ENCODE measurements at regions not wholly inside any gene's neighbourhood (a gene's known extent, or its start where the extent isn't known, plus 50 kb on each side); places are given as distances from the start of the nearest gene placed in this dataset.

DNA sequence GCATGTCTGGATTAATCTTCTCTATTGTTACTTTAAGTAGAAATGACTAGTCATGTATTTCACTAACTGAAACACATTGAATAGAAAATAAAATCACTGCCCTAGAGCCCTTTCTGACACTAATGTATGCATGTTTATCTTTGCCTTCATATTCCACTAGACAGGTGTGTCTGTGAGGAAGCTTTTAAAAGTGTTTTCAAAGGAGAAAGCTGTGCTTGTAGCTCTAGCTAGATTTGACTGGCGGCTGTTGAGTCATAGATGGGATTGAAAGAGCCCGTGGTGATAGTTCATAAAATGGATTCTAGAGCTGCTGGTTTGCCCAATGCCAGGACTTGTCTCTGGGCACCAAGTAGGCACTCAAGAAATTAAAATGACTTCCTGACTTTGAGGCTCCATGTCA lies 189.0 kb upstream of the PIRT start:
- TF ChIP-seq EP300 (IDR thresholded peaks at IDR 0.05; ENCODE audit: borderline replicate concordance) (no peak), CEBPB (IDR thresholded peaks at IDR 0.05) (no peak)

- TF ChIP-seq CREB1 (IDR thresholded peaks at IDR 0.05; ENCODE audit: low read depth): no peak
- TF ChIP-seq CEBPB (IDR thresholded peaks at IDR 0.05): no peak
Observed at GRCh38 chr17:11023639-11024479, 186.0 kb upstream of the PIRT start.

GRCh38 chr17:11006530-11006929 lies 168.6 kb upstream of the PIRT start:
- no peak for TF ChIP-seq RAD21 (IDR thresholded peaks at IDR 0.05; ENCODE audit: low read depth)
- no peak for TF ChIP-seq TCF12 (IDR thresholded peaks at IDR 0.05; ENCODE audit: low read depth)

GRCh38 chr17:11005940-11006339 lies 168.1 kb upstream of the PIRT start:
- TF ChIP-seq MAX (IDR thresholded peaks at IDR 0.05): no peak
- TF ChIP-seq EGR1 (IDR thresholded peaks at IDR 0.05): no peak
- TF ChIP-seq USF1 (IDR thresholded peaks at IDR 0.05): no peak
- TF ChIP-seq TEAD4 (IDR thresholded peaks at IDR 0.05): no peak
- no peak for TF ChIP-seq REST (IDR thresholded peaks at IDR 0.05; ENCODE audit: low read depth)
- no peak for TF ChIP-seq YY1 (IDR thresholded peaks at IDR 0.05; ENCODE audit: low read depth)
- no peak for TF ChIP-seq TAF1 (IDR thresholded peaks at IDR 0.05; ENCODE audit: low read depth)
- no peak for TF ChIP-seq NFIC (IDR thresholded peaks at IDR 0.05)
- no peak for TF ChIP-seq CREB1 (IDR thresholded peaks at IDR 0.05; ENCODE audit: low read depth)

- TF ChIP-seq CEBPB (IDR thresholded peaks at IDR 0.05) (no peak), REST (IDR thresholded peaks at IDR 0.05; ENCODE audit: low read depth) (no peak), EGR1 (IDR thresholded peaks at IDR 0.05) (no peak), MAX (IDR thresholded peaks at IDR 0.05) (no peak), ZBTB7A (IDR thresholded peaks at IDR 0.05; ENCODE audit: low read depth) (no peak), NFIC (IDR thresholded peaks at IDR 0.05) (no peak), RAD21 (IDR thresholded peaks at IDR 0.05; ENCODE audit: low read depth) (no peak), TEAD4 (IDR thresholded peaks at IDR 0.05) (no peak), USF1 (IDR thresholded peaks at IDR 0.05) (no peak), FOXM1 (IDR thresholded peaks at IDR 0.05; ENCODE audit: borderline replicate concordance, low read depth) (no peak), YY1 (IDR thresholded peaks at IDR 0.05; ENCODE audit: low read depth) (no peak), CREB1 (IDR thresholded peaks at IDR 0.05; ENCODE audit: low read depth) (no peak), TCF12 (IDR thresholded peaks at IDR 0.05; ENCODE audit: low read depth) (no peak), EP300 (IDR thresholded peaks at IDR 0.05; ENCODE audit: borderline replicate concordance) (no peak), TAF1 (IDR thresholded peaks at IDR 0.05; ENCODE audit: low read depth) (no peak)
Observed at GRCh38 chr17:11002417-11002816, 164.5 kb upstream of the PIRT start.

DNA sequence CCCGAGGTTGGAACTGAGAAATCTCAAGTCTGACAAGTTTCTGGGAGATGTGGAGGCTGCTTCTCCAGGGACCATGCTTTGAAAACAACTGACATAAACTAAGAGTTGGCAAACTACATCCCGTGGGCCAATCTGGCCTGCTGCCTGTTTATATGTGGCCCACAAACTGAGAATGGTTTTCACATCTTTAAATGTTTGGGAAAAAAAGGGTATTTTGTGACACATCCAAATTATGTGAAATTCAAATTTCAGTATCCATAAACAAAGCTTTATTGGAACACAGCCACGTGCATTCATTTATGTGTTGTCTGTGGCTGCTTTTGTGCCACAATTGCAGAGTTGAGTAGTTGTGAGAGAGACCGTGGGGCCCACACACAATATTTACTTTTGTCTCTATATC lies 163.8 kb upstream of the PIRT start:
- TF ChIP-seq RAD21 (IDR thresholded peaks at IDR 0.05; ENCODE audit: low read depth) (no peak), TCF12 (IDR thresholded peaks at IDR 0.05; ENCODE audit: low read depth) (no peak), EGR1 (IDR thresholded peaks at IDR 0.05) (no peak), NFIC (IDR thresholded peaks at IDR 0.05) (no peak), TEAD4 (IDR thresholded peaks at IDR 0.05) (no peak), USF1 (IDR thresholded peaks at IDR 0.05) (no peak), CREB1 (IDR thresholded peaks at IDR 0.05; ENCODE audit: low read depth) (no peak), FOXM1 (IDR thresholded peaks at IDR 0.05; ENCODE audit: borderline replicate concordance, low read depth) (no peak), MAX (IDR thresholded peaks at IDR 0.05) (no peak), ZBTB7A (IDR thresholded peaks at IDR 0.05; ENCODE audit: low read depth) (no peak), YY1 (IDR thresholded peaks at IDR 0.05; ENCODE audit: low read depth) (no peak), TAF1 (IDR thresholded peaks at IDR 0.05; ENCODE audit: low read depth) (no peak), EP300 (IDR thresholded peaks at IDR 0.05; ENCODE audit: borderline replicate concordance) (no peak), REST (IDR thresholded peaks at IDR 0.05; ENCODE audit: low read depth) (no peak), CEBPB (IDR thresholded peaks at IDR 0.05) (no peak)
